ENCODE measurements at regions not wholly inside any gene's neighbourhood (a gene's known extent, or its start where the extent isn't known, plus 50 kb on each side); places are given as distances from the start of the nearest gene placed in this dataset.

GRCh38 chr10:78229489-78229888, 195.8 kb downstream of the RPS24 start:
- Histone ChIP-seq H3K9ac (ENCODE audit: low read length) (no peak overlapping the region), H3K36me3 (ENCODE audit: insufficient read depth, low read length) (no peaks in the 10 kb centered on the region)

GRCh38 chr10:78229950-78230675, 196.4 kb downstream of the RPS24 start:
- Histone ChIP-seq H3K27ac (ENCODE audit: low read depth, low read length, poor library complexity, severe bottlenecking) (no peak overlapping the region), H3K9me3 (ENCODE audit: low read length) (no peaks in the 10 kb centered on the region), H3K9me2 (ENCODE audit: low read depth, low read length) (no peaks in the 10 kb centered on the region), H3K9ac (ENCODE audit: low read length) (no peak overlapping the region), H3K79me2 (ENCODE audit: insufficient read depth, low read length) (no peaks in the 10 kb centered on the region), H3K4me3 (ENCODE audit: low read depth, low read length, poor library complexity, severe bottlenecking) (no peak overlapping the region), H3K4me2 (ENCODE audit: low read length) (no peak overlapping the region), H2AFZ (ENCODE audit: low read length) (no peak overlapping the region), H4K20me1 (ENCODE audit: insufficient read depth, low read length) (no peaks in the 10 kb centered on the region), H3K4me1 (ENCODE audit: insufficient read depth, low read length, severe bottlenecking) (no peaks in the 10 kb centered on the region), H3K27me3 (ENCODE audit: insufficient read depth, low read length) (no peaks in the 10 kb centered on the region), H3F3A (ENCODE audit: insufficient read depth, low read length) (no peaks in the 10 kb centered on the region), H3K36me3 (ENCODE audit: insufficient read depth, low read length) (no peaks in the 10 kb centered on the region)
- TF ChIP-seq EZH2 (IDR thresholded peaks at IDR 0.05; ENCODE audit: borderline replicate concordance, low read length) (no peak), CTCF (IDR thresholded peaks at IDR 0.05; ENCODE audit: low read length) (no peak)

More at GRCh38 chr10:78229489-78229888, 195.8 kb downstream of the RPS24 start:
- H3K9me2 ChIP-seq (ENCODE audit: low read depth, low read length): no peaks in the 10 kb centered on the region
- no peaks in the 10 kb centered on the region for H3K4me1 ChIP-seq (ENCODE audit: insufficient read depth, low read length, severe bottlenecking)
- no peaks in the 10 kb centered on the region for H4K20me1 ChIP-seq (ENCODE audit: insufficient read depth, low read length)
- no peak overlapping the region for H2AFZ ChIP-seq (ENCODE audit: low read length)
- H3F3A ChIP-seq (ENCODE audit: insufficient read depth, low read length): no peaks in the 10 kb centered on the region
- no peak overlapping the region for H3K4me3 ChIP-seq (ENCODE audit: low read depth, low read length, poor library complexity, severe bottlenecking)
- no peak for TF ChIP-seq CTCF (IDR thresholded peaks at IDR 0.05; ENCODE audit: low read length)
- TF ChIP-seq EZH2 (IDR thresholded peaks at IDR 0.05; ENCODE audit: borderline replicate concordance, low read length): no peak
- H3K4me2 ChIP-seq (ENCODE audit: low read length): no peak overlapping the region
- H3K9me3 ChIP-seq (ENCODE audit: low read length): no peaks in the 10 kb centered on the region
- H3K79me2 ChIP-seq (ENCODE audit: insufficient read depth, low read length): no peaks in the 10 kb centered on the region
- no peak overlapping the region for H3K27ac ChIP-seq (ENCODE audit: low read depth, low read length, poor library complexity, severe bottlenecking)
- H3K27me3 ChIP-seq (ENCODE audit: insufficient read depth, low read length): no peaks in the 10 kb centered on the region

- Histone ChIP-seq H3F3A (ENCODE audit: insufficient read depth, low read length) (no peaks in the 10 kb centered on the region), H3K9ac (ENCODE audit: low read length) (no peak overlapping the region), H2AFZ (ENCODE audit: low read length) (no peak overlapping the region), H3K9me2 (ENCODE audit: low read depth, low read length) (no peaks in the 10 kb centered on the region), H3K36me3 (ENCODE audit: insufficient read depth, low read length) (no peaks in the 10 kb centered on the region), H3K9me3 (ENCODE audit: low read length) (no peaks in the 10 kb centered on the region), H3K4me2 (ENCODE audit: low read length) (no peak overlapping the region), H3K27ac (ENCODE audit: low read depth, low read length, poor library complexity, severe bottlenecking) (no peak overlapping the region), H3K27me3 (ENCODE audit: insufficient read depth, low read length) (no peaks in the 10 kb centered on the region), H3K79me2 (ENCODE audit: insufficient read depth, low read length) (no peaks in the 10 kb centered on the region), H3K4me3 (ENCODE audit: low read depth, low read length, poor library complexity, severe bottlenecking) (no peak overlapping the region), H4K20me1 (ENCODE audit: insufficient read depth, low read length) (no peaks in the 10 kb centered on the region), H3K4me1 (ENCODE audit: insufficient read depth, low read length, severe bottlenecking) (no peaks in the 10 kb centered on the region)
- TF ChIP-seq CTCF (IDR thresholded peaks at IDR 0.05; ENCODE audit: low read length): no peak
- no peak for TF ChIP-seq EZH2 (IDR thresholded peaks at IDR 0.05; ENCODE audit: borderline replicate concordance, low read length)
Measured at GRCh38 chr10:78231327-78231726, 197.7 kb downstream of the RPS24 start.
